H1 (cell line): ENCODE measurements at regions not wholly inside any gene's neighbourhood (a gene's known extent, or its start where the extent isn't known, plus 50 kb on each side); places are given as distances from the start of the nearest gene placed in this dataset.

ENCODE experiments used
- EGR1 ChIP-seq: IDR thresholded peaks from 2 replicates; pipeline ENCODE4 v1.6.1; 2011; ENCODE audit warnings: low read depth, low read length, borderline replicate concordance

- no peak for TF ChIP-seq EGR1
Observed at GRCh38 chr10:47159361-47160260, 140.4 kb upstream of the GDF10 start (continued).
